GM18520 (cell line): ENCODE measurements at regions not wholly inside any gene's neighbourhood (a gene's known extent, or its start where the extent isn't known, plus 50 kb on each side); places are given as distances from the start of the nearest gene placed in this dataset.

Source experiments
- ATAC-seq: cut with Tn5 transposase; IDR thresholded peaks from one replicate; pipeline ENCODE4 v1.9.1; 2021; ENCODE audit not compliant: unreplicated experiment

DNA sequence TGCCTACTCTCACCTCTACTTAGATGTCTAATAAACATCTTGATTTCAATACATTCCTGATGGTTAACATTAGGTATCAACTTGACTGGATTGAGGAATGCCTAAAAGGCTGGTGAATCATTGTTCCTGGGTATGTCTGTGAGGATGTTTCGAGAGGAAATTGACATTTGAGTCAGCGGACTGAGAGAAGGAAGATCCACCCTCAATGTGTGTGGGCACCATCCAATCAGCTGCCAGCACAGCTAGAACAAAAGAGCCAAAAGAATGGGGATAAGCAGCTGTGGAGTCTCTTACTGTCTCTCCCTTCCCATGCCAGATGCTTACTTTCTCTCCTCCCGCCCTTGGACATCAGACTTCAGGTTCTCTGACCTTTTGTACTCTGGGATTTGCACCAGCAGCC lies 128.6 kb upstream of the HS3ST5 start:
- ATAC-seq: no peak

DNA sequence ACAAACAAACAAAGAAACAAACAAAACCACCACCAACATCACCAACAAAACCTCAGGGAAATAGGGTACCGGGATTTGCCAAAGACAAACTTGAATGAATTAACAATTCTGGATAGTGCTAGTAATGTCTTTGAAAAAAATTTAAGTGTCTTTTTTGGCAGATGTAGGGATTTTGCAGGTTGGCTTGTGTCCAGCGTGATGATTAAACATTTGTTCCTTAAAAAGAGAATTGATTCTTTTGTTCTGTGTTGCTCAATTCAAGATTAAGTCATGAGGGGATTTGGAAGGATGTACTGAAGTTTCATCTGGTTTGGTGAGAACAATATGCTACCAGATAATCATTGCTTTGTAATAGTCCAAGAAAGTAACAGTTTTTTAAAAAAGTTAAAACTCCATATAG lies 125.1 kb upstream of the HS3ST5 start:
- no peak for ATAC-seq

DNA sequence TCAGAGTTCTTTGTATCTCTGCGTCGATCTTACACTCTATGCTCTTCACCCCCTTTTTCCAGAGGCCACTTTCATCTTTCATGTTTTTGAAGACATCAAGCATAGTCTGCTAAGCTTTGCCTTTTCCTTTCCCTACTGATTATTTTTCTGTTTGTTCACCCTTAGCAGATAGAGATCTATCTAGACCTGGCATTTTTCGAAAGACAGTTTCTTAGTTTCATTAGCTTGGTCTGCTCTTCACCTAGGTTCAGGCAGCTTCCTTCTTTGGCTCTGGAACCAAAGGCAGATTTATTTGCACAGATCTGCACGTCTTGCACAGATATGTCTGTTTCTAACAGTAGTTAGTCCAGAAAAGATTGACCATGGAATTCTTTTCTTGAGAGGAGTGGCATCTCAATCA lies 122.7 kb upstream of the HS3ST5 start:
- ATAC-seq: no peak

GRCh38 chr6:114453737-114454276 lies 111.0 kb upstream of the HS3ST5 start:
- ATAC-seq: no peak

GRCh38 chr6:114452785-114453401 lies 110.1 kb upstream of the HS3ST5 start:
- no peak for ATAC-seq

- no peak for ATAC-seq
Measured at GRCh38 chr6:114450631-114451030, 107.8 kb upstream of the HS3ST5 start.

DNA sequence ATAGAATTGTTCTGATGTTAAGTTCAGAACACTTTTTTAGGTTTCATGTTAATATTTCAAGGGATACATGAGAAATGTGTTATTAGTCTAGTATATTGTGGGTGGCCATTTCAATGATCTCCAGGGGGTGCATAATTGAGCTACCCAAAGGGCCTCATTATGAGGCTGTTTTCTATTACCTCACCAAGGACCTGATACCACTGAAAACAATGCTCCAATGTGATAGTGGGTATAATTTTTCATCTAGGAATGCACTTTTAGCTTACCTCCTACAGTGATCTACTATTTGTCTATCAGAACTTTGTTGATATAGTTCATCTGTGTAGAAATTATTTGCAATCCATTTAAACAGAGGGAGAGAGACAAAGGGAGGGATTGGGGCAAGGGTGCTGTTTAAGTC lies 106.8 kb upstream of the HS3ST5 start:
- no peak for ATAC-seq

- ATAC-seq: no peak
Measured at GRCh38 chr6:114446342-114446741, 103.5 kb upstream of the HS3ST5 start.

- ATAC-seq: no peak
Measured at GRCh38 chr6:114445846-114446245, 103.0 kb upstream of the HS3ST5 start.

GRCh38 chr6:114439411-114439810 lies 96.6 kb upstream of the HS3ST5 start:
- no peak for ATAC-seq

GRCh38 chr6:114437235-114437634 lies 94.4 kb upstream of the HS3ST5 start:
- ATAC-seq: no peak

- ATAC-seq: no peak
Measured at GRCh38 chr6:114436691-114437090, 93.9 kb upstream of the HS3ST5 start.

- ATAC-seq: no peak
Measured at GRCh38 chr6:114435985-114436384, 93.2 kb upstream of the HS3ST5 start.

- ATAC-seq: no peak
Measured at GRCh38 chr6:114432400-114432799, 89.6 kb upstream of the HS3ST5 start.

- no peak for ATAC-seq
Measured at GRCh38 chr6:114431641-114432040, 88.8 kb upstream of the HS3ST5 start.

DNA sequence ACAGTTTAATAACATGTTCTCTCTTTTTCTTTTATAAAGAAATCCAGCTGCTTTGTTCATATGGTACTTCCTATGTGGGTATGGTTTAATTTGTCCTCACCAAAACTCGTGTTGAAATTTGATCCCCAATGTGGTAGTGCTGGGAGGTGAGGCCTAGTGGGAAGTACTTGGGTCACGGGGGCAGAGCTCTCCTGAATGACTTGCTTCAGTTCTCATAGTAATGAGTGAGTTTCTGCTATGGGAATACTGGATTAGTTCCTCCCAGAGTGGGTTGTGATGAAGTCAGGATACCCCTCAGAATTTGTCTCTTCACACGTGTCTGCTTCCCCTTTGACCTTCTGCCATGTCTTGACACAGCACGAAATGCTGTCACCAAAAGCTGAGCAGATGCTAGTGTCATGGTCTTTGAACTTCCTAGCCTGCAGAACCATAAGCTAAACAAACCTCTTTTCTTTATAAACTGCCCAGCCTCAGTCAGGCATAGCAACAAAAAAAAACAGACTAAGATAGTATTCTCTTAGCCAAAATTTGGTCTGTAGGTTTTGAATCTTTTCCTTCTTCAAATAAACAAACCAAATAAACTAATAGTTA lies 87.8 kb upstream of the HS3ST5 start:
- no peak for ATAC-seq

DNA sequence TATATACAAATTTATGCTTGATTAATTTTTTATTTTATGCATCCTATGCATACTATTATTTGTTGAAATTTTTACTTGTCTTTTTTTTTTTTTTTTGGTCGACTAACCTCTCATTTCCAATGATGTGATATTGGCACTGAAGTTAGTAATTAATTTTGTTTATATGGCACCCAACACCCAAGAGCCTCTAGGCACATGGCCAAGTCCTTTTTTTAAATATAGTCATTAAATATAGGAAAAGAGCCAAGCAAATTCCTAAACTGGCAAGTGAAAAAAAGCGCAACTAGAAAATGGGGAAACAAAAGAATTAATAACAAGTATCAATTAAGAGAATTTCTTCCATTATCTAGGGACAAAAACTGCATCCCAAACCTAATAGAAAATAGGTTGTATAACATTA lies 85.5 kb upstream of the HS3ST5 start:
- no peak for ATAC-seq

DNA sequence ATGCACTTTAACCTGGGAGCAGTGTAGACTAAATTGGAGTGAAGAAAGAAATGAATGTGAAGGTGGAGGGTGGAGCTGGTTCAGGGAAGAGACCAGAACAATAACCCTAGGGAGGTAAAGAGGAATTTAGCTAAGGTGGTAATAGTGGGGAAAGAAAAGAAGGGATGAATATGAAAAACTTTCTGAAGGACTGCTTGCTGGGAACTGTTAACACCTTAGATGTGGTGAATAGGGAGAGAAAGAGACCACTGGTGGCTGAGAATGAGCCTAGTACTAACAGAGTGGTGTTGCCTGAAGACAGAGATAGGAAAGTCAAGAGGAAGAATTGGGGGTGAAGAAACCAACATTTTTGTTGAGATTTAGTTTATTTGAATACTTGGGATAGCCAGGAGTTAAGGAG lies 78.4 kb upstream of the HS3ST5 start:
- ATAC-seq: no peak

DNA sequence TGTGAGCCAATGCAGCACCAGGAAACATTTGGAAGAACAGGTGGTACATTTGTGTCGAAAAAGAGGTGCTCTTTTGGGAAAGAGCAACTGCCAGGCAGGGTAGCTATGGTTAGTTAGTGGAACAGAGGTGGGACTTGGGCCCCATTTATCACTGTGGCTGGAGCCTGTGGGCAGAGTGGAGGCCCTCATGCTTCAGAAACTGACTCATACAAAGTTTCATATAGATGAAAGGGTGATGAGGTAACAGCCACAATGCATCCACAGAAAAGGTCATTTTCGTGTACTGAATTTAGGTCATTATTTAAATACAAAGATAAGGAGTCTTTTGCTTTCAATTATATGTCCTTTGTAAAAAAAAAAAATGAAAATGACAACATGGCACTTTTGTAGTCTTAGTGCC lies 76.4 kb upstream of the HS3ST5 start:
- peak; percentile 99 for ATAC-seq

DNA sequence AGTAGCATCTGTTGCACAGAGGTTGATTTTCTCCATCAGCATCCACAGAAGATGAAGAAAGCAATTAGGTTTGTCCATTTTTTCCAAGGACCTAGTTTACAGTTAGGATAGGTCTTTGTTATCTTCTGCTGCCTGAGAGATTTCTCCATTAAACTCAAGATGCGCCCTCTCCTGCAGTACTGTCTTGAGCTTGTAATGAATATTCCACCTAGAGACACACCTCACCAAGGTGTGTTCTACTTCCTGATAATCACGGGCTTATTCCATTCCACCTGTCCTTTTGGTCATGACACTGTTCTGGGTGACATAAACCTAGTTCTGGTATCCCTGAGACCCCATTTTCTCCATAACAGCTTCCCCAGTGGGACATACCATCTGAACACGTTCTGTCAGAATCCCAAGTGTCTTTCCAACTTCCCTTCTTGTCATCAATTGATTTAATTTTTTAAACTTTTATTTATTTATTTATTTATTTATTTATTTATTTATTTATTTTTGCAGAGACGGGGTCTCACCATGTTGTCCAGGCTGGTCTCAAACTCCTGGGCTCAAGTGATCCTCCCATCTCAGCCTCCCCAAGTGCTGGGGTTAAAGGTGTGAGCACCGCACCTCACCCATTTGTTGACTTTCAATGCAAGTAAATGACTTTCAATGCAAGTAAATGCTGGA lies 75.6 kb upstream of the HS3ST5 start:
- no peak for ATAC-seq

DNA sequence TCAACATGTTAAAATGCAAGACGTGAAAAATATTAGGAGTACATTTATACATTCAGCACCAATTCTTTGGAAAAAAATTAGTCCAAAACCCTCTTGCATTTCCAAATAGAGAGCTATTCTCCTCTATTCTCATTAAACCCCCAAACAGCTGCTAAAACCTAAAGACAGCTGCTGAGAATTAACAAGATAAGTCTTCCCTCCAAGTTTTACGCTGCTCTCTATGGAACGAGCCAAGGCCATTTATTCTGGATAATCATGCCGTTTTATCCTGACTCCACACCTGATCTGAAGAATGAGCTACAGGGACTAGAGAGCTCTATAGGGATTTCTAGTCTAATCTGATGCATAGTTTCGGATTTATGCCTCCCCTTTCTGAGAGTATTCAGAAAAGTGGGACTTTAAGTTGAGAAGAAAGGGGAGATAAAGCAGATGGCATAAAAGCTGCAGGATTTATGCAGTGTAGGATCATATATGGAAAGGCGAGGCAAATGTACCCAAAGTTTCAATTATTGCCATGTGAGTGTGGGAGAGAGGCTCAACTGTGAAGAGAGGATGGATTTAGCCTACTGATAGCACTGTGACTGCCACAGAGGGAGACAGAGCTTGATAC lies 64.7 kb upstream of the HS3ST5 start:
- no peak for ATAC-seq
